ENCODE measurements at regions not wholly inside any gene's neighbourhood (a gene's known extent, or its start where the extent isn't known, plus 50 kb on each side); places are given as distances from the start of the nearest gene placed in this dataset.

DNA sequence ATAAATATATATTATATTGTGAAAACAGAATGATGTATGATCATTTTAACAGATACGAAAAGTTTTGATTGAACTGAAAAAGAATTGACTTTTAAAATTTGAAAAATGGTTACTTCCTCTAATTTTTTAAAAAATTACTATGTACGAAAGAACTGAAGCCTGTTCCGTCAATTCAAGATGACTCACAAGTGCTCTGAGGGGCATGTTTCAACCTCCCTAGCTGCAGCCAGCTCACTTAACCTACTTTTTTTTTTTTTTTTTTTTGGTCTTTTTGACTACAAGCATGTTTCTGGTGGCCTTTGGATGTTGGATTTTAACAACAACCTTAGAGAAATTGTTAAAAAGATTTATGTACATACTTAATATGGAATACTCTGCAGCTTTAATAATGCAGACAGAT is 1139.3 kb downstream of the DIAPH3 start:
- TF ChIP-seq, protein P1, sequence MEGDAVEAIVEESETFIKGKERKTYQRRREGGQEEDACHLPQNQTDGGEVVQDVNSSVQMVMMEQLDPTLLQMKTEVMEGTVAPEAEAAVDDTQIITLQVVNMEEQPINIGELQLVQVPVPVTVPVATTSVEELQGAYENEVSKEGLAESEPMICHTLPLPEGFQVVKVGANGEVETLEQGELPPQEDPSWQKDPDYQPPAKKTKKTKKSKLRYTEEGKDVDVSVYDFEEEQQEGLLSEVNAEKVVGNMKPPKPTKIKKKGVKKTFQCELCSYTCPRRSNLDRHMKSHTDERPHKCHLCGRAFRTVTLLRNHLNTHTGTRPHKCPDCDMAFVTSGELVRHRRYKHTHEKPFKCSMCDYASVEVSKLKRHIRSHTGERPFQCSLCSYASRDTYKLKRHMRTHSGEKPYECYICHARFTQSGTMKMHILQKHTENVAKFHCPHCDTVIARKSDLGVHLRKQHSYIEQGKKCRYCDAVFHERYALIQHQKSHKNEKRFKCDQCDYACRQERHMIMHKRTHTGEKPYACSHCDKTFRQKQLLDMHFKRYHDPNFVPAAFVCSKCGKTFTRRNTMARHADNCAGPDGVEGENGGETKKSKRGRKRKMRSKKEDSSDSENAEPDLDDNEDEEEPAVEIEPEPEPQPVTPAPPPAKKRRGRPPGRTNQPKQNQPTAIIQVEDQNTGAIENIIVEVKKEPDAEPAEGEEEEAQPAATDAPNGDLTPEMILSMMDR (IDR thresholded peaks at IDR 0.05) = no peak
- TF ChIP-seq POLR2A (IDR thresholded peaks at IDR 0.05) = no peak

Data from tibial nerve (tissue), 3 donors.